IPS-18a (cell line): ENCODE measurements at regions not wholly inside any gene's neighbourhood (a gene's known extent, or its start where the extent isn't known, plus 50 kb on each side); places are given as distances from the start of the nearest gene placed in this dataset.

Source experiments
- H3K27ac ChIP-seq: one replicate; pipeline ENCODE4 v1.5.1; 2013; ENCODE audit warnings: low read length
- H3K27me3 ChIP-seq: one replicate; pipeline ENCODE4 v1.6.1; 2013; ENCODE audit warnings: mild to moderate bottlenecking, low read length; ENCODE audit not compliant: control insufficient read depth, insufficient read depth
- H3K36me3 ChIP-seq: one replicate; pipeline ENCODE4 v1.6.1; 2013; ENCODE audit warnings: low read depth, low read length; ENCODE audit not compliant: control insufficient read depth
- H3K4me1 ChIP-seq: one replicate; pipeline ENCODE4 v1.6.1; 2013; ENCODE audit warnings: low read depth, low read length; ENCODE audit not compliant: control insufficient read depth
- H3K4me3 ChIP-seq: one replicate; pipeline ENCODE4 v1.5.1; 2013; ENCODE audit warnings: low read length
- H3K9ac ChIP-seq: one replicate; pipeline ENCODE4 v1.6.1; 2013; ENCODE audit warnings: mild to moderate bottlenecking, low read length, moderate library complexity
- H3K9me3 ChIP-seq: one replicate; pipeline ENCODE4 v1.6.1; 2013; ENCODE audit warnings: low read depth, low read length; ENCODE audit not compliant: control insufficient read depth

GRCh38 chrX:125266153-125266660, 53.5 kb upstream of the TEX13C start:
- H3K36me3 ChIP-seq = no peaks in the 10 kb centered on the region
- no peak overlapping the region for H3K27ac ChIP-seq

More at GRCh38 chrX:125266153-125266660, 53.5 kb upstream of the TEX13C start:
- Histone ChIP-seq H3K9ac (no peak overlapping the region), H3K4me3 (no peak overlapping the region), H3K27me3 (no peaks in the 10 kb centered on the region), H3K4me1 (no peaks in the 10 kb centered on the region), H3K9me3 (peaks cover 46% of the 10 kb centered on the region)
